GM12878 (cell line): ENCODE measurements at regions not wholly inside any gene's neighbourhood (a gene's known extent, or its start where the extent isn't known, plus 50 kb on each side); places are given as distances from the start of the nearest gene placed in this dataset.

ENCODE experiments used
- ATF2 ChIP-seq: IDR thresholded peaks from 2 replicates; pipeline ENCODE4 v1.6.1; 2012; ENCODE audit warnings: low read length, inconsistent platforms
- BMI1 ChIP-seq: fragments of 450-650 bp; IDR thresholded peaks from 2 replicates; pipeline ENCODE4 v1.6.1; 2016; ENCODE audit warnings: mild to moderate bottlenecking, moderate library complexity, borderline replicate concordance
- DPF2 ChIP-seq: fragments of 450-650 bp; IDR thresholded peaks from 2 replicates; pipeline ENCODE4 v1.6.1; 2017; ENCODE audit warnings: mild to moderate bottlenecking
- HDAC2 ChIP-seq: fragments of 200-600 bp; sonication (generic); IDR thresholded peaks from 2 replicates; pipeline ENCODE4 v1.6.1; 2017
- KDM1A ChIP-seq: fragments of 200-600 bp; sonication (generic); IDR thresholded peaks from 2 replicates; pipeline ENCODE4 v1.6.1; 2016; ENCODE audit warnings: borderline replicate concordance
- NR2C1 ChIP-seq: fragments of 450-650 bp; IDR thresholded peaks from 2 replicates; pipeline ENCODE4 v1.6.1; 2017; ENCODE audit warnings: antibody characterized with exemption, mild to moderate bottlenecking, moderate library complexity
- NR2C2 ChIP-seq: IDR thresholded peaks from 2 replicates; pipeline ENCODE4 v1.6.1; 2011; ENCODE audit warnings: borderline replicate concordance, low read depth; ENCODE audit not compliant: control insufficient read depth, insufficient read length
- RCOR1 ChIP-seq: conservative IDR thresholded peaks from 2 replicates; pipeline ENCODE4 v1.6.1; 2012; ENCODE audit warnings: low read depth, low read length, improper control_type of control experiment
- RELA ChIP-seq: fragments of 450-650 bp; IDR thresholded peaks from 2 replicates; pipeline ENCODE4 v1.8.0; 2014; ENCODE audit warnings: borderline replicate concordance; ENCODE audit not compliant: partially characterized antibody
- SIX5 ChIP-seq: IDR thresholded peaks from 2 replicates; pipeline ENCODE4 v1.6.1; 2011; ENCODE audit warnings: mild to moderate bottlenecking, low read depth, low read length, moderate library complexity; ENCODE audit not compliant: severe bottlenecking
- SPI1 ChIP-seq: IDR thresholded peaks from 2 replicates; pipeline ENCODE4 v1.6.1; 2011; ENCODE audit warnings: low read depth, mild to moderate bottlenecking, low read length, moderate library complexity, borderline replicate concordance; ENCODE audit not compliant: insufficient read depth
- STAT1 ChIP-seq: fragments of 450-650 bp; conservative IDR thresholded peaks from 2 replicates; pipeline ENCODE4 v1.6.1; 2014; ENCODE audit warnings: antibody characterized with exemption, mild to moderate bottlenecking
- TAF1 ChIP-seq: IDR thresholded peaks from 2 replicates; pipeline ENCODE4 v1.6.1; 2011; ENCODE audit warnings: mild to moderate bottlenecking, low read depth, low read length, borderline replicate concordance
- TARDBP ChIP-seq: IDR thresholded peaks from 2 replicates; pipeline ENCODE4 v1.6.1; 2016; ENCODE audit warnings: borderline replicate concordance
- YBX1 ChIP-seq: fragments of 450-650 bp; IDR thresholded peaks from 2 replicates; pipeline ENCODE4 v1.6.1; 2016; ENCODE audit warnings: antibody characterized with exemption
- TF ChIP-seq, protein P1 (sequence below): fragments of 450-650 bp; IDR thresholded peaks from 2 replicates; pipeline ENCODE4 v1.6.1; 2016; ENCODE audit warnings: mild to moderate bottlenecking, moderate library complexity, borderline replicate concordance
- TF ChIP-seq, protein P2 (sequence below): fragments of 450-650 bp; IDR thresholded peaks from 2 replicates; pipeline ENCODE4 v1.6.1; 2018; ENCODE audit warnings: borderline replicate concordance, mild to moderate bottlenecking; ENCODE audit not compliant: partially characterized antibody
- TF ChIP-seq, protein P3 (sequence below): fragments of 450-650 bp; IDR thresholded peaks from 2 replicates; pipeline ENCODE4 v1.6.1; 2018; ENCODE audit warnings: mild to moderate bottlenecking, low read depth, moderate library complexity; ENCODE audit not compliant: partially characterized antibody

DNA sequence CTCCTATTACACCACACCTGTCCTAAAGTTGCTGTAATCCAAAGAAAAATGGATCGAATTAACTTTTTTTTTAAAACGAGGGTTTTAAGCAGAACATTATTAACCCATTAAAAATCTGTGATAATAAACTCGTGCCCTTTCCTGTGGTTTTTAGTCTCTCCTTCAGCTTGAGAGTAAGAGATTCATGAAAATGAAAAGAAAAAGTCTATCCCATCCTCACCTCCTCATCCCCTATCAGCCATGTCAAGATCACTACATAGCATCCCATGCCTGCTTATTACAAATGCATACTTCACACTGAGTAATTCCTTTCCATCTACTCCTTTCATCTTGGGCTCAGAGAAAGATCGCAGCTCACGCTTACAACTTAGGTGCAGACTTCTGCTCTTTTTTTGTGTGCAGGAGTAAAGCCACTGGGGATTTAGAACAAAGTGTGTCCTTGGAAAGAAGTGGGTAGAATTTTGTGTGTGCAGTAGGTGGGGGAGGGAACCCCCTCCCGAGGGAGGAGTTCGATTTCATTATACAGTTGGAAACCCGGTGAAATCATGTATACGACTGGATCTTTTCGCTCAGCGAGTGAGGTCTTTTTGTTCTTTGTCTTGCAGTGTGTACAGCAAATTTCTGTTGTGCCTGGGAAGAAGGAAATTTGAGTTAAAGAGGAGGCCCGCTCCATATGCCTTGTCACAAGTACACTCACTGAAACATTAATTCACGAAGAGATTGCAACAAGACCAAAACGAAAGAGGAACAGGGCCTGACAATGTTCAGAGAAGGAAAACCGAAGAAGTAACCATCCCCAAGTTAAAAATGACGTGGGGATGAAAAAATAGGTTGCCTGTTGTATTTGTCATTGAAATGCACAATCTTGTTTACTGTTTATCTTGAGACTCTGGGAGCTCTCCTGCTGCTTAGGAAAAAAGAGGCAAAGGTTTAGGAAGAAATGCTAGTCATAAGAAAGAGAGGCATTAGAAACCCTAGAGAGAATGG lies 146.5 kb upstream of the ZNF217 start (continued):
- no peak for TF ChIP-seq YBX1
- TF ChIP-seq RELA = no peak
- TF ChIP-seq SPI1 = peak; percentile 93
- TF ChIP-seq TARDBP = no peak
- TF ChIP-seq ATF2 = peak; percentile 64
- no peak for TF ChIP-seq RCOR1
- TF ChIP-seq TAF1 = peak; percentile 41; the same call in 1 of the 2 replicates
- no peak for TF ChIP-seq KDM1A
- no peak for TF ChIP-seq NR2C2
- TF ChIP-seq STAT1 = no peak
- TF ChIP-seq DPF2 = 0 out of 2 replicates have a peak, but pooled peaks have one; percentile 57
- TF ChIP-seq, protein P1, sequence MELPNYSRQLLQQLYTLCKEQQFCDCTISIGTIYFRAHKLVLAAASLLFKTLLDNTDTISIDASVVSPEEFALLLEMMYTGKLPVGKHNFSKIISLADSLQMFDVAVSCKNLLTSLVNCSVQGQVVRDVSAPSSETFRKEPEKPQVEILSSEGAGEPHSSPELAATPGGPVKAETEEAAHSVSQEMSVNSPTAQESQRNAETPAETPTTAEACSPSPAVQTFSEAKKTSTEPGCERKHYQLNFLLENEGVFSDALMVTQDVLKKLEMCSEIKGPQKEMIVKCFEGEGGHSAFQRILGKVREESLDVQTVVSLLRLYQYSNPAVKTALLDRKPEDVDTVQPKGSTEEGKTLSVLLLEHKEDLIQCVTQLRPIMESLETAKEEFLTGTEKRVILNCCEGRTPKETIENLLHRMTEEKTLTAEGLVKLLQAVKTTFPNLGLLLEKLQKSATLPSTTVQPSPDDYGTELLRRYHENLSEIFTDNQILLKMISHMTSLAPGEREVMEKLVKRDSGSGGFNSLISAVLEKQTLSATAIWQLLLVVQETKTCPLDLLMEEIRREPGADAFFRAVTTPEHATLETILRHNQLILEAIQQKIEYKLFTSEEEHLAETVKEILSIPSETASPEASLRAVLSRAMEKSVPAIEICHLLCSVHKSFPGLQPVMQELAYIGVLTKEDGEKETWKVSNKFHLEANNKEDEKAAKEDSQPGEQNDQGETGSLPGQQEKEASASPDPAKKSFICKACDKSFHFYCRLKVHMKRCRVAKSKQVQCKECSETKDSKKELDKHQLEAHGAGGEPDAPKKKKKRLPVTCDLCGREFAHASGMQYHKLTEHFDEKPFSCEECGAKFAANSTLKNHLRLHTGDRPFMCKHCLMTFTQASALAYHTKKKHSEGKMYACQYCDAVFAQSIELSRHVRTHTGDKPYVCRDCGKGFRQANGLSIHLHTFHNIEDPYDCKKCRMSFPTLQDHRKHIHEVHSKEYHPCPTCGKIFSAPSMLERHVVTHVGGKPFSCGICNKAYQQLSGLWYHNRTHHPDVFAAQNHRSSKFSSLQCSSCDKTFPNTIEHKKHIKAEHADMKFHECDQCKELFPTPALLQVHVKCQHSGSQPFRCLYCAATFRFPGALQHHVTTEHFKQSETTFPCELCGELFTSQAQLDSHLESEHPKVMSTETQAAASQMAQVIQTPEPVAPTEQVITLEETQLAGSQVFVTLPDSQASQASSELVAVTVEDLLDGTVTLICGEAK = peak; percentile 16; the same call in 1 of the 2 replicates
- TF ChIP-seq, protein P2, sequence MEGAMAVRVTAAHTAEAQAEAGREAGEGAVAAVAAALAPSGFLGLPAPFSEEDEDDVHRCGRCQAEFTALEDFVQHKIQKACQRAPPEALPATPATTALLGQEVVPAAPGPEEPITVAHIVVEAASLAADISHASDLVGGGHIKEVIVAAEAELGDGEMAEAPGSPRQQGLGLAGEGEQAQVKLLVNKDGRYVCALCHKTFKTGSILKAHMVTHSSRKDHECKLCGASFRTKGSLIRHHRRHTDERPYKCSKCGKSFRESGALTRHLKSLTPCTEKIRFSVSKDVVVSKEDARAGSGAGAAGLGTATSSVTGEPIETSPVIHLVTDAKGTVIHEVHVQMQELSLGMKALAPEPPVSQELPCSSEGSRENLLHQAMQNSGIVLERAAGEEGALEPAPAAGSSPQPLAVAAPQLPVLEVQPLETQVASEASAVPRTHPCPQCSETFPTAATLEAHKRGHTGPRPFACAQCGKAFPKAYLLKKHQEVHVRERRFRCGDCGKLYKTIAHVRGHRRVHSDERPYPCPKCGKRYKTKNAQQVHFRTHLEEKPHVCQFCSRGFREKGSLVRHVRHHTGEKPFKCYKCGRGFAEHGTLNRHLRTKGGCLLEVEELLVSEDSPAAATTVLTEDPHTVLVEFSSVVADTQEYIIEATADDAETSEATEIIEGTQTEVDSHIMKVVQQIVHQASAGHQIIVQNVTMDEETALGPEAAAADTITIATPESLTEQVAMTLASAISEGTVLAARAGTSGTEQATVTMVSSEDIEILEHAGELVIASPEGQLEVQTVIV = no peak
- TF ChIP-seq HDAC2 = no peak
- TF ChIP-seq SIX5 = no peak
- TF ChIP-seq BMI1 = no peak
- TF ChIP-seq, protein P3, sequence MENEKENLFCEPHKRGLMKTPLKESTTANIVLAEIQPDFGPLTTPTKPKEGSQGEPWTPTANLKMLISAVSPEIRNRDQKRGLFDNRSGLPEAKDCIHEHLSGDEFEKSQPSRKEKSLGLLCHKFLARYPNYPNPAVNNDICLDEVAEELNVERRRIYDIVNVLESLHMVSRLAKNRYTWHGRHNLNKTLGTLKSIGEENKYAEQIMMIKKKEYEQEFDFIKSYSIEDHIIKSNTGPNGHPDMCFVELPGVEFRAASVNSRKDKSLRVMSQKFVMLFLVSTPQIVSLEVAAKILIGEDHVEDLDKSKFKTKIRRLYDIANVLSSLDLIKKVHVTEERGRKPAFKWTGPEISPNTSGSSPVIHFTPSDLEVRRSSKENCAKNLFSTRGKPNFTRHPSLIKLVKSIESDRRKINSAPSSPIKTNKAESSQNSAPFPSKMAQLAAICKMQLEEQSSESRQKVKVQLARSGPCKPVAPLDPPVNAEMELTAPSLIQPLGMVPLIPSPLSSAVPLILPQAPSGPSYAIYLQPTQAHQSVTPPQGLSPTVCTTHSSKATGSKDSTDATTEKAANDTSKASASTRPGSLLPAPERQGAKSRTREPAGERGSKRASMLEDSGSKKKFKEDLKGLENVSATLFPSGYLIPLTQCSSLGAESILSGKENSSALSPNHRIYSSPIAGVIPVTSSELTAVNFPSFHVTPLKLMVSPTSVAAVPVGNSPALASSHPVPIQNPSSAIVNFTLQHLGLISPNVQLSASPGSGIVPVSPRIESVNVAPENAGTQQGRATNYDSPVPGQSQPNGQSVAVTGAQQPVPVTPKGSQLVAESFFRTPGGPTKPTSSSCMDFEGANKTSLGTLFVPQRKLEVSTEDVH = no peak
- no peak for TF ChIP-seq NR2C1
